GM12874 (cell line): ENCODE measurements at regions not wholly inside any gene's neighbourhood (a gene's known extent, or its start where the extent isn't known, plus 50 kb on each side); places are given as distances from the start of the nearest gene placed in this dataset.

ENCODE experiments used
- CTCF ChIP-seq: IDR thresholded peaks from 2 replicates; pipeline ENCODE4 v1.5.1; 2011; ENCODE audit warnings: low read depth, mild to moderate bottlenecking, control low read depth, low read length, moderate library complexity; ENCODE audit not compliant: insufficient read depth

- TF ChIP-seq CTCF, result no peak
Observed at GRCh38 chr1:8157765-8158164, 131.7 kb upstream of the ERRFI1 start.

GRCh38 chr1:8155528-8156186 lies 129.5 kb upstream of the ERRFI1 start:
- TF ChIP-seq CTCF, result no peak

DNA sequence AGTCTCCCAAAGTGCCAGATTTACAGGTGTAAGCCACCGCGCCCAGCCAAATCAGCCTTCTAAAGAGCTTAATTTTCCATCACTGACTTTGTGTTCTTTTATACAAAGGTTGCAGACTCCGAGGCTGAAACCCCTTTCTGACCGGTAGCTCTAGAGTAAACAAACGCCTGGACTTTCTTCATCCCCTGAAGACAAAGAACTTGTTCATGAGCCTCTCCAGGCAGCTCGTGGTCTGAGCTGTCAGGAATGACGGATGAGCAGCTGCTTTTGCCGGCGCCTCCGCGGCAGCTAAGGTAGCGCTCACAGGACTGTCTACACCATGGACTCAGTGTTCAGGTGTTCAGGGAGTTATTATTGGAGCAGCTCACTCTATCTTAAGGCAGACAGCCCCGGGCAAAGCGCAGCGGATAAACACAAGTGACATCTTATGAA lies 128.5 kb upstream of the ERRFI1 start:
- no peak for TF ChIP-seq CTCF

DNA sequence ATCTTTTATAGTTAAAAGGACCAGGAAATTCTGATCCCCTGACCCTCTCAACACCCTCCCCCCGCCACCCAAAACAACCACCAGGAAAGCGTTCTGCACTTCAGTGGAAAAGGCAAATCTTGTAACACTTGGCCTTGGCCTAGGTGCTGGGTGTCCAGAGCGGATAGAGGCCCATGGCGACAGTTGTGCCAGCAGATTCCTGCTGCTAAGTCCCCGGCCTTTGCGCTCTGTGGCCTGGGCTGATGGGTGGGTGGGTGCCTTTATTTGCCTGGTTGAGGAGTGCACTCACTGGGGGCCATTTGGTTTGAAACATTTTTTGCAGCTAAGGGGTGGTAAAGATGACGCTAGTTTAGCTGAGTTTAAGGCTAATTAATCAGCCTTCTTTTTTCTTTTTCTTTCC lies 127.9 kb upstream of the ERRFI1 start:
- TF ChIP-seq CTCF, result no peak

DNA sequence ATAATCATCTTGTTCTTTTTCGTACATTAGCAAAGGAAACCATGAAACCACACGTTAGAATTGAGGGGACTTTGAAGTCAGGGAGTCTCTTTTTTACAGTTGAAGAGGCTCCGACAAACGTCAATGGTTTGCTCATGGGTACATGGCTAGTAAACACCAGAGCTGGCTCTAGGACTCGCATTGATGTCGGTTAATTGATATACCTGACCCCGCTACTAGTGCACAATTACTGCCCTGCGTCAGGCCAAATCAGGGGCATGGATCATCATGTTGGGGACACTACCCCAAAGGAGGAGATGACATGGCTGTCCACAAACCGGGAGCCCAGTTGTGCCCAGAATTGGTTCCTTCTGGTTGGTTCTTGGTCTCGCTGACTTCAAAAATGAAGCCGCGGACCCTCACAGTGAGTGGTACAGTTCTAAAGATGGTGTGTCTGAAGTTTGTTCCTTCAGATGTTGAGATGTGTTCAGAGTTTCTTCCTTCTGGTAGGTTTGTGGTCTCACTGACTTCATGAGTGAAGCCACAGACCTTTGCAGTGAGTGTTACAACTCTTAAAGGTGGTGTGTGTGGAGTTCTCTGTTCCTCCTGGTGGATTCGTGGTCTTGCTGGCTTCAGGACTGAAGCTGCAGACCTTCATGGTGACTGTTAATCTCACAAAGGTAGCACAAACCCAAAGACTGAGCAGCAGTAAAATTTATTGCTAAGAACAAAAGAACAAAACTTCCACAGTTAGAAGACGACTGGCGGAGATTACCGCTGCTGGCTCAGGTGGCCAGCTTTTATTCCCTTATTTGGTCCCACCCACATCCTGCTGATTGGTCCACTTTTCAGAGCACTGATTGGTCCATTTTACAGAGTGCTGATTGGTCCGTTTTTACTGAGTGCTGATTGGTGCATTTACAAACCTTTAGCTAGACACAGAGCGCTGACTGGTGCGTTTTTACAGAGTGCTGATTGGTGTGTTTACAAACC lies 126.9 kb upstream of the ERRFI1 start:
- no peak for TF ChIP-seq CTCF

DNA sequence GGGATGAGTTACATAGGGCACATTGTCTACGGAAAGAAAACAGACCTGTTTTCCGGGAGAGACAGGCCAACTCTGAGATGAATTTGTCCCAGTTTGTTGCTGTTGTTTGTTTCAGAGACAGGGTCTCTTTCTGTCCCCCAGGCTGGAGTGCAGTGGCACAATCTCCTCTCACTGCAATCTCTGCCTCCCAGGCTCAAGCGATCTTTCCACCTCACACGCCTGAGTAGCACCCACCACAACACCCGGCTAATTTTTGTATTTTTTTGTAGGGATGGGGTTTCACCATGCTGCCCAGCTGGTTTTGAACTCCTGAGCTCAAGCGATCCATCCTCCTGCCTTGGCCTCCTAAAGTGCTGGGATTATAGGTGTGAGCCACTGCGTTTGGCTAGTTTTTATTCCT lies 125.5 kb upstream of the ERRFI1 start:
- TF ChIP-seq CTCF, result no peak

DNA sequence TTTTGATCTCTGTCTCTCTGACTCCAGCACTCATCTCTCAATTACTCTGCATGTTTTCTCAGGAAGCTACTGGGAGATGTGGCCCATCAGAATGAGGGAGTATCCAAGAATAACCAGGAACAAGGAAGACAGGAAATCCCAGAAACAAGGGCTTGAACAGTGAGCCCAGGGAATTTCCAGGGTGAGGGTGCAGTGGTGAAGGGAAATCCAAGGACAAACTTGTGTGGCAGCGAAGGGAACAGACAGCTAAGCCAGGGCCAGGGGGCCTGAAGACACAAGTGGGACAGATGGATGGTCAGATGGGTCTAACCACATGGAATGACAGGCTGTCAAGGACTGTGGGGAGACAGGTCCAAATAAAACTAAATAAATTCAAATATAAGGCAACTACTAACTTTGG lies 121.8 kb upstream of the ERRFI1 start:
- TF ChIP-seq CTCF, result no peak
